ENCODE measurements at regions not wholly inside any gene's neighbourhood (a gene's known extent, or its start where the extent isn't known, plus 50 kb on each side); places are given as distances from the start of the nearest gene placed in this dataset.
A peak's percentile ranks its signal among the peaks of the same experiment; 100 is the strongest.

DNA sequence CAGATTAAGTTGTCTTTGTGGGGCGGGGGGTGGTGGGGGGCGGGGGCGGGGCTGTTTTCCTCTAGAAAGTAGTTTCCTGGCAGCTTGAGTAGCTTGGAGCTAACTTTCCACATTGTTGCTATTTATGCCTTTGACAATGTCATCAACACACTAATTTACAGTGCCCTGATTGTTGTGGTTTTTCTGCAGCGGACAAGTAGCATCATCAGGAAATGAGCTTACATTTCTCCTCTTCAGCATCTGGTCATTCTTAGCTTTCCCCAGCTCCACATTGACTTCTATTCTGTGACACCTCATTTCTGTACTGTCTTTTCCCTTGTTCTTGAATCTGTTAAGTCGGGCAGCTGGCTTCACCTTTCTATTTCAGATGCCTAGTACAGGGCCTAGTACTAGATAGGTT is 112.3 kb upstream of the RAD23B start:
- H3K27me3 Mint-ChIP-seq: peaks cover 19% of the 10 kb centered on the region

DNA sequence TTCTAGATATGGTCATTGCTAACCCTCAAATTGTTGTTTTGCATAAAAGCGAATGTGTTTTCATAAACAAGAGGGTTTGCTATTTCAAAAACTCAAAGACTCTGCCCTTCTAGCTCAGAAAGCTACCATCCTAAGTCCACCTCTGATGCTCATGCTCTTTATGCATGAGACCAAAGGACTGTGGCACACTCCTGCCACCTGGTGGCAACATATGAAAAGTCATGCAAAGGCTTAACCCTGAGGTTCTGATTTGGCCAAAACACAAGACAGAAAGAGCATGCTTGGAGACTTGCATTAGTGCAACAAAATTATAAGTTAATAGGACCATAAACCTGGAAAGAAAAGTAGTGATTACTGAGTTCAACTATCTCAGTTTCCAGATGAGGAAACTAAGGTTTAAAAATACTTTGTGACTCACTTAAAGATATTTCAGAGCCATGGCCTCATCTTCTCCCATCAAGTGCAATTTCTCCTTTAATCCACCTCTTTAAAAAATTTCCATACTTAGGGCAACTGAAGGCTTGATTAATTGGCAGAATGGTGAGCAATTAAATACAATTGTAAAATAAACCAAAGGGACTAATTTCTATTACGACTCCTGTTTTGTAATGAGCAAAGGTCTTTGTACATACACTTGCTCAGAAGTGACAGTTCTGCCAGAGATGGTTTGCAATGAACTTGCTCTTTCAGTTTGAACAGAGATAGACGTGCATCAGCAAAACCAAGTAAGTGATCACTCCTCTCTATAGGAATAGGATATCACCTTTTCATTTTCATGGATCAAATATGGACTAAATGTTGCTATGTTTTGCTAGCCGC is 110.7 kb upstream of the RAD23B start:
- H3K4me3 Mint-ChIP-seq: no peak overlapping the region
- CTCF ChIA-PET: interaction anchor here (0.6 to 1.2 kb wide), 6 partner anchors 16 to 1331 kb away, joined by 3 to 5 read pairs (median 3); no protein-coding TSS in a partner anchor
- H3K27ac ChIP-seq (ENCODE audit: low read length in 2 of 2): no peak overlapping the region
- H4K20me1 ChIP-seq (ENCODE audit: control insufficient read depth, insufficient read depth, low read length, poor library complexity, severe bottlenecking): no peaks in the 10 kb centered on the region
- H2AFZ ChIP-seq (ENCODE audit: insufficient read depth, low read depth, low read length, poor library complexity, severe bottlenecking): no peak overlapping the region
- no peaks in the 10 kb centered on the region for H3K27me3 ChIP-seq (replicated peaks in 1 of 4; ENCODE audit: control extremely low read depth in 1 of 4, control insufficient read depth in 3 of 4, insufficient read depth in 4 of 4, low read length in 3 of 4)
- no peaks in the 10 kb centered on the region for H3K4me1 Mint-ChIP-seq
- WGBS (ENCODE audit: insufficient coverage): 100% methylated on average over 1 of the region's 4 CpGs
- DNase-seq (peak; percentile 63), ATAC-seq (ENCODE audit: low read depth) (peak; percentile 54)
- H3K9me3 ChIP-seq (ENCODE audit: control extremely low read depth in 1 of 3, control insufficient read depth in 2 of 3, insufficient read depth in 1 of 3, low read length in 2 of 3): no peaks in the 10 kb centered on the region
- no peaks in the 10 kb centered on the region for H3K79me2 ChIP-seq (ENCODE audit: control insufficient read depth, insufficient read depth, low read length)
- intact Hi-C loops (cut with micrococcal nuclease): no loop called here
- H3K36me3 ChIP-seq (replicated peaks in 1 of 2; ENCODE audit: control extremely low read depth in 1 of 2, control insufficient read depth in 1 of 2, extremely low read depth in 1 of 2, insufficient read depth in 2 of 2, low read length in 1 of 2): no peaks in the 10 kb centered on the region
- H3K27me3 Mint-ChIP-seq: peaks cover 24% of the 10 kb centered on the region
- no peak overlapping the region for H3K4me3 ChIP-seq (ENCODE audit: control extremely low read depth in 1 of 5, extremely low read depth in 1 of 5, insufficient read depth in 1 of 5, low read depth in 2 of 5, low read length in 4 of 5)
- no peak overlapping the region for H3K4me2 ChIP-seq (replicated peaks; ENCODE audit: low read depth, low read length, poor library complexity, severe bottlenecking)
- H3K4me1 ChIP-seq (ENCODE audit: control insufficient read depth in 2 of 2, insufficient read depth in 2 of 2, low read length in 2 of 2): no peaks in the 10 kb centered on the region
- TF ChIP-seq, protein P1, sequence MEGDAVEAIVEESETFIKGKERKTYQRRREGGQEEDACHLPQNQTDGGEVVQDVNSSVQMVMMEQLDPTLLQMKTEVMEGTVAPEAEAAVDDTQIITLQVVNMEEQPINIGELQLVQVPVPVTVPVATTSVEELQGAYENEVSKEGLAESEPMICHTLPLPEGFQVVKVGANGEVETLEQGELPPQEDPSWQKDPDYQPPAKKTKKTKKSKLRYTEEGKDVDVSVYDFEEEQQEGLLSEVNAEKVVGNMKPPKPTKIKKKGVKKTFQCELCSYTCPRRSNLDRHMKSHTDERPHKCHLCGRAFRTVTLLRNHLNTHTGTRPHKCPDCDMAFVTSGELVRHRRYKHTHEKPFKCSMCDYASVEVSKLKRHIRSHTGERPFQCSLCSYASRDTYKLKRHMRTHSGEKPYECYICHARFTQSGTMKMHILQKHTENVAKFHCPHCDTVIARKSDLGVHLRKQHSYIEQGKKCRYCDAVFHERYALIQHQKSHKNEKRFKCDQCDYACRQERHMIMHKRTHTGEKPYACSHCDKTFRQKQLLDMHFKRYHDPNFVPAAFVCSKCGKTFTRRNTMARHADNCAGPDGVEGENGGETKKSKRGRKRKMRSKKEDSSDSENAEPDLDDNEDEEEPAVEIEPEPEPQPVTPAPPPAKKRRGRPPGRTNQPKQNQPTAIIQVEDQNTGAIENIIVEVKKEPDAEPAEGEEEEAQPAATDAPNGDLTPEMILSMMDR (IDR thresholded peaks at IDR 0.05): peak; percentile 88
- no peak for TF ChIP-seq EZH2 (IDR thresholded peaks at IDR 0.05; ENCODE audit: borderline replicate concordance, insufficient read depth, low read depth, low read length, poor library complexity, severe bottlenecking)
- no peak overlapping the region for H3K9ac ChIP-seq (ENCODE audit: low read length)
- no peak overlapping the region for H3K27ac Mint-ChIP-seq
- POLR2A ChIA-PET: no interaction called here
- no peaks in the 10 kb centered on the region for H3K9me3 Mint-ChIP-seq (ENCODE audit: insufficient read depth)

More for the DNA sequence above, 112.3 kb upstream of the RAD23B start:
- Histone ChIP-seq H3K4me1 (ENCODE audit: control insufficient read depth in 2 of 2, insufficient read depth in 2 of 2, low read length in 2 of 2) (no peaks in the 10 kb centered on the region), H3K4me3 (ENCODE audit: control extremely low read depth in 1 of 5, extremely low read depth in 1 of 5, insufficient read depth in 1 of 5, low read depth in 2 of 5, low read length in 4 of 5) (no peak overlapping the region), H2AFZ (ENCODE audit: insufficient read depth, low read depth, low read length, poor library complexity, severe bottlenecking) (no peak overlapping the region), H3K9me3 (ENCODE audit: control extremely low read depth in 1 of 3, control insufficient read depth in 2 of 3, insufficient read depth in 1 of 3, low read length in 2 of 3) (no peaks in the 10 kb centered on the region), H3K36me3 (replicated peaks in 1 of 2; ENCODE audit: control extremely low read depth in 1 of 2, control insufficient read depth in 1 of 2, extremely low read depth in 1 of 2, insufficient read depth in 2 of 2, low read length in 1 of 2) (no peaks in the 10 kb centered on the region), H4K20me1 (ENCODE audit: control insufficient read depth, insufficient read depth, low read length, poor library complexity, severe bottlenecking) (no peaks in the 10 kb centered on the region), H3K4me2 (replicated peaks; ENCODE audit: low read depth, low read length, poor library complexity, severe bottlenecking) (no peak overlapping the region), H3K9ac (ENCODE audit: low read length) (no peak overlapping the region), H3K27me3 (replicated peaks in 1 of 4; ENCODE audit: control extremely low read depth in 1 of 4, control insufficient read depth in 3 of 4, insufficient read depth in 4 of 4, low read length in 3 of 4) (no peaks in the 10 kb centered on the region), H3K79me2 (ENCODE audit: control insufficient read depth, insufficient read depth, low read length) (no peaks in the 10 kb centered on the region), H3K27ac (ENCODE audit: low read length in 2 of 2) (no peak overlapping the region)
- H3K4me3 Mint-ChIP-seq: no peak overlapping the region
- no peak for TF ChIP-seq EZH2 (IDR thresholded peaks at IDR 0.05; ENCODE audit: borderline replicate concordance, insufficient read depth, low read depth, low read length, poor library complexity, severe bottlenecking)
- TF ChIP-seq, protein P1 (IDR thresholded peaks at IDR 0.05): no peak
- ATAC-seq (ENCODE audit: low read depth) (no peak), DNase-seq (no peak)
- intact Hi-C loops (cut with micrococcal nuclease): no loop called here
- no peaks in the 10 kb centered on the region for H3K4me1 Mint-ChIP-seq
- CTCF ChIA-PET: interaction anchor here (1.0 to 2.3 kb wide), 2 partner anchors 170 to 1329 kb away, joined by 3 to 9 read pairs; no protein-coding TSS in a partner anchor
- WGBS (ENCODE audit: insufficient coverage): no CpG with 5 or more reads among the region's 5 CpGs
- POLR2A ChIA-PET: no interaction called here
- no peak overlapping the region for H3K27ac Mint-ChIP-seq
- no peaks in the 10 kb centered on the region for H3K9me3 Mint-ChIP-seq (ENCODE audit: insufficient read depth)
